Activated effector memory CD4-positive, alpha-beta T cell treated with anti-CD3 and anti-CD28 coated beads, Interleukin-2, amount 50 U/mL, for 16 hours (primary cell): ENCODE measurements at regions not wholly inside any gene's neighbourhood (a gene's known extent, or its start where the extent isn't known, plus 50 kb on each side); places are given as distances from the start of the nearest gene placed in this dataset.

Experiments used
- DNase-seq: peaks from one replicate; pipeline ENCODE4 v3.0.0-alpha.2; 2020

DNA sequence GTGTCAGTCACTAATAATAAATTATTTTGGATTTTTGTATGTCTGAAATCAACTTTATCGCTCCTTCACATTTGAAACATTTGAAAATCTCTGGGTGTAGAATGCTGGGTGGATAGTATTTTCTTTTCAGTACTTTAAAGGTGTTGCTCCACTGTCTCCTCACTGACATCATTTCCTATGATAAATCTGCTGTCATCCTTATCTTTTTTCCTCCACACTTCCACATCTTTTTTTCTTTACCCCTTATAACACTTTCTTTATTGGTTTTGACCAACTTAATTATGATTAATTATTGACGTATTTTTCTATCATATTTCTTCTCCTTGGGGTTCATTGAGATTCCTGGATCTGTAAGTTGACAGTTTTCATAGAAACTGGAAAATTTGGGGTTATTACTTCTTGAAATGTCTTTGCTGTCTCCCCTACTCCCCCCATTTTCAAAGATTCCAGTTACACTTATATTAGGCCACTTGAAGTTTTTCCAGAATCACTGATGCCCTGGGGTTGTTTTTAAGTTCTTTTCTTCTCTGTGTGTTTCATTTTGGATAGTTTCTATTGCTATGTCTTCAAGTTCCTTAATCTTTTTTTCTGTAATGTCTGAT, 177.5 kb upstream of the DIO3 start:
- DNase-seq: no peak

DNA sequence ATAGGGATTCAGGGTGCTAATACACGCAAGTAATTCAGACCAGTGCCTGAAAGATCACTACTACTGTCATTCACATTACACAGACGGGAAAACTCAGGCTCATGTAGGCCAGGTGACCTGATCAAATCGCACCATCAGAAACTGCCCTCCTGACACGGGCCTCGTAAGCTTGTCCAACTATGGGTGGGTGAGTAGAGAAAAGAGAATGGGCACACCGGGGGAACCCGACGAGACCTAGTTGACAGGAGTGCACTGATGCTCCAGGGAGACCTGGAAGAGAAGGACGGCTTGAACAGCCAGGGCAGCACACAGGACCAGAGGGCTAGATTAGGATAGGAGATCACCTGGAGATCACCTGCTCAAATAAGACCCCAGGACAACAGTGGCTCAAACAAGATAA, 166.9 kb upstream of the DIO3 start:
- DNase-seq: no peak

DNA sequence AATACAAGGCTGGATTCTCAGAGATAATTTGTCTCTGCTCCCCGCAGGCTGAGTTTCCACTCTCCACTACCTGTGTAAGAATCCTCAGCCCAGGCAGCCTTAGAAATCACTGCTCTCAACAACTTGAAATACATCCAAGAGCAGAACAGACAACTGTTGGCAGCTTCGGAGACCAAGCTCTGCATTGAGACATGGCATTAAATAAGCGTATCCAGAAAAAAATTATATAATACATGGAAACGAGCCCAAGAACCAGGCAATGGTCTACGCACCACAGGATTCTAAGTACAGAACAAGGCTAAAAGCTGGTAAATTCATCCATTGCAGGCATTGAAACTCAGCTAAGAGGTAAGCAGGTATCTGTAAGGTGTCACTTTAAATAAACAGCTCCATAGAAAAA, 165.5 kb upstream of the DIO3 start:
- DNase-seq: no peak

DNA sequence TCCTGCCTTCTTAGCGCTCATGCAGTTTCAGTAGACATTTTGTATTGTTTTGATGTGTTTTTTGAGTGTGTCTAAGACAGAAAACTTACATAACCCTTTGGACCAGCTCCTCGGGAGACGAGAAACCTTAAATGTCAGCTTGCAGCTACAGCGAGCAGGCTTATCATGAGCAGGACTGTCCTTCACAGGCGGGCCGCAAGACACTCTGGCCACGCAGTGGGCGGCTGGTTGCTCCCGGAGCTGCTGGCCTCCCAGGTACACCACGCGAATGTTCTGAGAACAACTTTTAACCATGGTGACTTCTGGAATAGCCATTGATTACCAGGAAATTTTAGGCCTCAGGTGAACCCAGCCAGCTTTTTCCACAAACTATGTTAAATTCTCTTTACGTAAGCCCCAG, 164.1 kb upstream of the DIO3 start:
- no peak for DNase-seq

DNA sequence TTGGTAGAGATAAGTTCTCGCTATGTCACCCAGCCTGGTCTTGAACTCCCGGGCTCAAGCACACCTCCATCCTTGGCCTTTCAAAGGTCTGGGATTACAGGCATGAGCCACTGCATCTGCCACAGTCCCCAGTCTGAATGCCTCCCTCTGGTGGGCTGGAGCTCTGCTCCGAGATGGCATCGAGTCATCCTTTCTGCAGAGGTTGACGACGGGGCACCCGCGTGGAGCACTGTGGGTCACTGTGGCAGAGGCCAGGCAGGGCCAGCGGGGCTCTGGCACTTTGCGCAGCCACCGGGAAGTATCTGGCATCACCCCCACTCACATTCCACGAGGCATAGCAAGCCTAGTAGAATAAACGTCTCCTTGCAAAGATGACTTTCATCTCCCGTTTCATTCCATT, 163.3 kb upstream of the DIO3 start:
- no peak for DNase-seq

DNA sequence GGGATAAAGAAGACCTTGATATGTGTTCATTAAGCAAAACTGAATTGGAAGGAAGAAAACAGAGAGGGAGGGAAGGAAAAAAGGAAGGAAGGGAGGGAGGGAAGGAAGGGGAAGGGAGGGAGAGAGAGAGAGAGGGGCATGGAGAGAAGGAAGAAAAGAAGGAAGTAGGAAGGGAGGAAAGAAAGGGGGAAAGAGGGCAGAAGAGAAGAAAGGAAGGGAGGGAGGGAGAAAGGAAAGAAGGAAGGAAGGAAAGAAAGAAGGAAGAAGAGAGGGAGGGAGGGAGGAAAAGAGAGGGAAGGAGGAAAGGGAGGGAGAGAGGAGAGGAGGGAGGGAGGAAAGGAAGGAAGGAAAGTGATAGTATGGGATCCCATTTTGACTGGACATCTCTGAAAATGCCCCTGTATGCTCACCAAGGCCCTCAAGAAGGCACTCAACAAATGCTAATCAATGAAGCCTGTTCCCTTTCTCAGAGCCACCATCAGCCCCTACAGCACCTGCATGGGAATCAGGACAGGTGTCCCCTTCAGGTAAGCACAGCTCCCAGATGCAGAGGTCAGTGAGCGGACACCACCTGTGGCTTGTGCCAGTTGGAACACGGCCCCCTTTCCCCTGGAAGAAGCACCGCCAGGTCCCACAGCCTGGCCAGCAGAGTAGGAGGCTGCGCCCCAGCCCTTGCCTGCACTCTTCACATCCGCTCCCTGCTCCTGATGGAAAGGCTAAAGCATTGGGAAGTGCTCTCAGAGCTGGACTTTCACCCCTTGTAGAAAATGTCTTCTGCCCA, 161.4 kb upstream of the DIO3 start:
- DNase-seq: no peak

DNA sequence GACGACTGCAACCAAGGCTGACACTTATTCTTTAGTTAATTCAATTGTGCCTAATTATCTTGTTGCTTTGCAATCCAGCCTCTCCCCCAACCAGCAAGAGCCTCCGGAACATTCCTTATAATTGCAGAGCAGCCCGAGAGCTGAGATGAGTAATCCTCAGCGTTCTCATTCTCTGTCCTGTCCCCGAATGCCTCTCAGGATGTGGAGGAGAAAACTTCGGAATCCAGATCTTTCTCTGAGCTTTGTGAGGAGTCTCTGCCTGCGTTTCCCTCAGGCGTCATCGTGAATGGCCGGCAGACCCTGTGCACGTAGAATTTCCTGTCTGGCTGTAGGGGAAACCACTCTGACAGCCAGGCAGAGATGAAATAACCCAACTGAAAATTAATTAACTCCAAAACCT, 160.5 kb upstream of the DIO3 start:
- no peak for DNase-seq

DNA sequence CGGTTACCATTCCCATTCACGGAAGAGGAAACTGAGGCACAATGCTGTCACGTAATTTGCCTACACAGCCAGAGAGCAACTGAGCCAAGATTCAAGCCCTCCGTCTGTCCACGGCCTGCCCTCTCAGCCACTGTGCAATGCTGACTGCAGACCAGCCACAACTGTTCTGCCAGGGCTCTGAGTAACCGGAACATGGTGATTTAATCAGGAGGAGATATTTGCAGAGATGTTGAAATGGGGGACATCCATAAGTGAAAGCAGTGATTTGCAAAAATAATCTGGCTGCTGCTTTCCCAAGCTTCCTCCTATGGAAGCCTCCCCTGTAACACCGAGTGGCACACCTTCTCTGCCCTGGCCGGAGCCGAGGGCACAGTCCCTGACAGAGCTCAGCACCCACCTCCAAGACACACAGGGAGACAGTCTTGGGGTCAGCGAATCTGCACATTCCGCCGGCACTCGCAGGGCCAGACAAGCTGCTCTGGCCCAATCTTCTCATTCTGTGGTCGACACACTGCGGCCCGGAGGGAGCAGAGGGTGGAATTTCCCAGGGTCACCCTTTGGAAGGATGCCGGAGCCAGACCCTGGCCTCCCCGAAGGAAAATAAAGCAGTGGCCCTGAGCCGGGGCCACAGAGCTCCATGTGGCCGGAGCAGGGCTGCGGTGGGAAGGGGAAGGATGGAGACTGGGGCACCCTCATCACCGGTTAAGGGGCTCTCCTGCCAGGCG, 158.2 kb upstream of the DIO3 start:
- no peak for DNase-seq

DNA sequence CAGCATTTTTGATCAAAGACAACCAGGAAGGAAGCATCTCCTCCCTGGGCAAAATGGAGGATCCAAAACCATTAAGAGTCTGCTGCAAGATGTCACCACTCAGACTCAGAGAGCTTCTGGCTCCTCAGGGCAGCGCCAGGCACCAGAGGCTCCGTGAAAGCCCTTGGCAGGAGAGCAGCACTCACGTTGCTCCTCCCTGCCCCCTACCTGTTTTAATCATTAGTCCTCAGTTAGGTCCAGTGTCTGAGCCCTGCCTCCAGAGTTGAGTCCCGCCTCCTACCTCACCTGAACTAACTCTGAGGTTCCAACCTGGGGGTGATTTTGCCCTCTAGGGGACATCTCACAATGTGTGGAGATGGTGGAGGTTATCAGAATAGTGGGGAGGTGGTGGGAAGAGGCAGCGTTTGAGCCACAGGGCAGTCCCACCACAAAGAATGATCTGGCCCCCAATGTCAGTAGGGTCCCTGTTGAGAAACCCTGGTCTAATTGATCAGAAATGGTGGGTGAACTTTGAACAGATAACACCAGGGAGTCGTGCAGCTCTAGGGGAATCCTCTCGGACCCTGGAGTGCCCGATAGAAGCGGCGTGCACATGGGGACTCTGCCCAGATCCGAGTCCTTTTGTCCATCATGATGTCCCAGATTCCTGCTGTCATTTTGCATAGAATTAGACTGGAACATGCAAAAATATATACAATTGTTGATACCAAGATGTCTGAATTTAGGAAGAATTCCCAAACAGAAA, 156.7 kb upstream of the DIO3 start:
- no peak for DNase-seq

DNA sequence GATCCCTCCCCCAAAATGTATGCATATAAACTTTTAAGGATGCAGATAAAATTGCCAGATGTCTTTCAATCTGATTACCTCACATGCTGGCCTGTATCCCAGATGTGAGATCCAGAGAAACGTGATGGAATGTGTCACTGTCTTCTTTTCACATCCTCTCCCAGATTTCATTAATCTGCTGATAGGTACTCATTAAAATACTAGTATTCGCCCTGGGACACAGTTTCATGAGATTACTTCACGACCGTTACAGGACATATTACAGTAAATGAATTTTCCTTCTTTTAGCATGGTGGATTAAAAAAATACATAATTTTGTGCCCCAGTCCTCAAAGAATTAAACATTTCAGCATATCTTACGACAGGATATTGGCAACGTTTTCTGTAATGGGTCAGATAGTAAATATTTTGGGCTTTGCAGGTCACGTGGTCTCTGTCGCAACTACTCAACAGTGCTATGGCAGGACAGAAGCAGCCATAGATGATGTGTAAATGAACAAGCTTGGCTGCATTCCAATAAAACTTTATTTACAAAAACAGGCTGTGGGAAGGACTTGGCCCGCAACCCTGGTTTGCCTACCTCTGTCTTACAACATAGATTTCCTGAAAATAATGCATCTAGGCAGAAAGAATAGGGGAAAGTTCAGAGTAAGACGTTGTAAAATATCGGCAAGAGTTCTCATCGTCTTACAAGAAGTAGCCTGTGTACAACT, 156.0 kb upstream of the DIO3 start:
- DNase-seq: no peak

DNA sequence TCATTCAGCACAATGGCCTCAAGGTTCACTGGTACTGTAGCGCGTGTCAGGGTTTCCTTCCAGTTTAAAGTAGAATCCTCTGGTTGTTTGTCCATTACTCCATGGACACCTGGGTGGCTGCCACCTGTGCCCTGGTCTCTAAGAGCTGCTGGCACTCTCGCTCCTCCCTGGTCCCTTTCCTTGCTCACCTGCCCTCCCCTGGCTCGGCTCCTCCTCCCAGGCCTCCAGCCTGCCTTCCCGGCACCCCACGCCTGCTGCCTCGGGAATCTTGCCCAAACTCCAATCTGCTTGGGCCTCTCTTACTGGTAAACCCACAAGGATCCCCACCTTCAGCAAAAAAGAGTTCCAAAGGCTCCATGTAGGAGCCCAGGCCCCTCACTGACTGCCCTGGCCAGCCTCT, 154.4 kb upstream of the DIO3 start:
- no peak for DNase-seq

DNA sequence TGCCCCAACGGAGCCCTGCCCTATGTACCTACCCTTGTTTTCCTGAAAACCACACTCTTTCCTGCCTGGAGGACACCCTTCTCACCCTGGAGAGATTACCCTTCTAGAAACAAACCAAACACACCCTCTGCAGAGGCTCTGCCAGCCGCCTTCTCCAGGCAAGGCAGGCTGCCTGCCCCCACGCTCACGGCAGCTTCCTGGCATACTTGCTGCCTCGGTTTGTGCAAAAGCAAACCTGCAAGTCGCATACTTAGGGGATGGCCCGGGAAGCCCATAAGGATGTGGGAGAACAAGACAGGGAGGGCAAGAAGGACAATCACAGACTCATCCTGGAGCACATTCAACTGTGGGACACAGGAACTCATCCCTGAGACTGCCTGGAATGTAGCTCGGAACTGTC, 154.0 kb upstream of the DIO3 start:
- DNase-seq: no peak

DNA sequence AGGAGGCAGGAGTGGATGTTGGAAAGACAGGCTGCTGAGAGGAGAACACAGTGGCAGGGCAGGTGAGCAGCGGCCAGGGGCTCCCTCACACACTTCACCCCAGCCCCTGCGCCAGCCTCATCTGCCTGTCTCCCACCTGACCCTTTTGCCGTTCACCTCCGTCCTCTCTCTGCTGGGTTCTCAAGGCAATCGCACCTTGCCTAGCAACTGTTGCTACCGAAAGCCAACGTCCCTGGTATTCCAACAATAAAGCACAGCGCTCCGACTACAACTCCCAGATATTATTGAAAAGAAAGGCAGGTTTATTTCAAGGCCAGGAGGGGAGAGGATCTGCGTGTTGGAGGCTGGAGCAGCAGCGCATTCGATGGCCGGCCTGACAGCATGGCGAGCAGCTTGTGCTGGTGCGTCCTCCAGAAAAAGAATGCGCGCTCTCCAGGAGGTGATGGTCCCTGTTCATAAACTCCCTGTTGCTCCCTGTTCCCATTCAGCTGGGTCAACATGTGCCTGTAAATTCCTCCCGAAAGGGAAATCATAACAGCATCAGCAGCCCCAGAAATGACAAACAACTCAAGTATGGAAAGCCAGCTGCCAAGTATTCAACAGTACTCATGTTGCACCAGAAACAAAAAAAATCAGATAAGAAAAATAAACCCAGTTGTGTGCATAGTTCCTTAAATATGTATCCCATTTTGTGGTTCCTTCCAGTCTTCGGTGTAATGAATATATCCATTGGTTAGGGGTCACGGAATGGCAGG, 153.0 kb upstream of the DIO3 start:
- DNase-seq: no peak

DNA sequence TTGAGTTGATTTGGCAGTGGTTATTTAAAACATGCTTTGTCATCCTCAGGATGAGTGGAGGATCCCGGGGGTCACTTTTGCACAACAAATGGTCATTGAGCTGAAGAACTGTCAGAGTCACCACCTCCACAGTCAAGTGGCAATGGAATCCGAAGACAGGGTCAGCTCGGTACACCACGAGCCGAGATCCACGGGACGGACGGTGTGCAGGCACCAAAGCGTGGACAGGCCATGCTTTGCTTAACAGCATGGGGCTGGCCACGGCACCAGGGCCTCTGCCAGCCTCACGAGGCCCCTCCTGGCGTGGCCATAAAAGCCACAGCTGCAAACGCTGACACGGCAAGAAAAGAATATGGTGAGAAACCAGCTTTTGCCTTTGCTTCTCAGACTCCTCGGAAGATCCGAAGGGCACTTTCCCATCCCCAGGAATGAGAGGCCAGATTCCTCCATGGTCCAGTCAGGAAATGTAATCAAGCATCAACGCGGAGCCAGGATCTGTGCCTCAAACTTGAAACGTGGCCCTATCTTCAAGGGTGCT, 152.2 kb upstream of the DIO3 start:
- DNase-seq: no peak

DNA sequence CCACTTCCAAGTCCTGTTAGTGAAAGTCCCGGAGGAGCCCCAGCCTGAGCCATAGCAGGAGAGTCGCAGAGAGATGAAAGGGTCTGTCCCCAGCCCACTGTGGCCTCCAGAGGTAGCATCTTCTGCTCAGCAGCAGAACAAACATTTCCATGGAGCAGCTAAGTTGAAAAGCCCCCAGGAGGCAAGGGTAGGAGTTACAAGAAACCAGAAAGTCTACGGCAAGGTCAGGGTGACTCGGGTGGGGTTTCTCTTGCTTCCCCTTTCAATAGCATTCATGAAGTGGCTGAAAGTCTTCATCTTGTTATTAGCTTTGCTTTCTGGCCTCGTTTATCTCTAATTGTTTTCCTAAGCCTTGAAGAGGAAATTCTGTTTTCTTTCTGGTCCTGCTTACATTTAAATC, 151.2 kb upstream of the DIO3 start:
- no peak for DNase-seq

DNA sequence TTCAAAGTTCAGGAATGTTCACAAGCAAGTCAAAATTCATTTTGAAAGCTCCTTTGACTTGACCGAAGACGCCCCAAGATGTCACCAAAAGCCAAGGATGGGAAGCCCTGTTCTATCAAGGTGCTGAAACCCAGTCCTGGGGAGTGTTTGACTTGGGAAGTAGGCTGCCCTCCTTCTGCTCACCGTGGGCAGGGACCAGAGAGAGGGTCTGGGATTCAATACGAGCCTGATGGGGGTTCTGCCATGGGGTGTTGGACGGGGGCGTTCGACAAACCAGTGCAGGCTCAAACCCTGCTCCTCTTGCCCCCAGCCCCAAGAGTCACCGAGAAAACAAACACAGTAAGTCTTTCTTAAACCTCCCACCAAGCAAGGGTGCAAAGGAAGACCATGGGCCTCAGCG, 150.1 kb upstream of the DIO3 start:
- no peak for DNase-seq

DNA sequence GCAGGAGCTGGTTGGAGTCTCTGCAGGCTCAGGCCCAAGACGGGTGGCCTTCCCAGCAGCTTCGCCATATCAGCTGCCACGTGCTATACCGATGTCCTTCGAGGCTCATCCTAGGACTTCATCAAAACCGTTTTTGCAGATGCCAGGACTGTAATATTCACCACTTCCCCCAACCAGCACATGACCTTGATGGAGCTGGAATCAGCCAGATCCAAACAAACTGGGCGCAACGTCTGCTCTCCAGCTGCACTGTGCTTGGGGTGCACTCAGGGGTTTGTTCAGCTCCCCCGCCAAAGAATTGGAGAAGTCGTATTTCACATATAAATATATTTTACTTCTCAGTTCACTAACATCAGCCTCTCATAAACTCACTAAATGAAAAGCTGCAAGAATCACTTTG, 149.5 kb upstream of the DIO3 start:
- DNase-seq: no peak

DNA sequence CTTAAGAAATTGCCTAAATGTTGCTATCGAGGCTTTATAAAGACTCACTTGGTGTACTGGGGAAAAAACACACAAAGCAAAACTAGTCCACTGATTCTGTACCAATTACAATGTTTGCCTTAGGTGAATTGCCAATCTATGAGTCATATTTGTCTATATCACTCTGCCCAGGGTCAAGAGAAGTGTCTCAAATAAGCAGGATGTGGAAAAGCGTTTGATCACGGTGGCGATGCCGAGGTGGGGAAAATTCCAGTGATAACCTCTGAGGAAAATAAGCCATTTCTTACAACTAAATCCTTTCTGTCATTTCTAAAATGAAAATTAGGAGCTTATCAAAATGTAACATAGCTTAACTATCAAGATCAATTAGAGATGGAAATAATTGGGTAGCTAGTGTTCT, 148.6 kb upstream of the DIO3 start:
- DNase-seq: no peak

DNA sequence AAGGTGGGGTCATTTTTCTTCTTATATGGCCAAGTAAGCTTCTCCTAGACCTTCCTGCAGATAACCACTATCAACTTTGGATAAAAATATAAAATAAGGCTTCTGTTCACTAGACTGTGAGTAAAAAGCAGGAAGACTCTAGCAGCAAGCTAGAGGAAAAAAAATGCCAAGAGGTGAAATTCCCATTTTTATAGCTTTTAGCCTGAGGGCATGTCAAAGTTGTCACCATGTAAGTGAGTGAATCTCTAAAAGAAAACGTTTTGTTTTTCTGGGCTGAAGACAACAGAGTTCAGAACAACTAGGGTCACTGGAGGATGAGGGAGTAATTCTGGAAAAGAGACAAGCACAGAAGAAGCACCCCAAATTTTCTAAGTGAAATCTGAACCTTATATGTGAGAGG, 143.9 kb upstream of the DIO3 start:
- DNase-seq: no peak

DNA sequence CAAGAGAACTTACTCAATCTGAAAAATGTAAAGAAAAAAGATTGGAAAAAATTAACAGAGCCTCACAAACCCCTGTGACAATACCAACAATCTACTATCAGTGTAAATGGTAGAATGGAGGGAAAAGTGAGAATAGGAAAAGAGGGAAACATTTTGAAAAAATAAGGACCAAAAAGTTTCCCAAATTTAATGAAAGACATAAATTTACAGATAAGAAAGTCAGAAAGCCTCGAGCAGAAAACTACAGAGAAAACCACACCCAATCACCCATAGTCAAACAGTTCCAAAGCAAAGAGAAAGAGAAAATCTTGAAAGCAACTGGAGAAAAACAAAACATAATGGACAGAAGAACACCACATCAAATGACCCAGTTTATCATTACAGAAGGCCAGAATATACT, 142.7 kb upstream of the DIO3 start:
- no peak for DNase-seq

DNA sequence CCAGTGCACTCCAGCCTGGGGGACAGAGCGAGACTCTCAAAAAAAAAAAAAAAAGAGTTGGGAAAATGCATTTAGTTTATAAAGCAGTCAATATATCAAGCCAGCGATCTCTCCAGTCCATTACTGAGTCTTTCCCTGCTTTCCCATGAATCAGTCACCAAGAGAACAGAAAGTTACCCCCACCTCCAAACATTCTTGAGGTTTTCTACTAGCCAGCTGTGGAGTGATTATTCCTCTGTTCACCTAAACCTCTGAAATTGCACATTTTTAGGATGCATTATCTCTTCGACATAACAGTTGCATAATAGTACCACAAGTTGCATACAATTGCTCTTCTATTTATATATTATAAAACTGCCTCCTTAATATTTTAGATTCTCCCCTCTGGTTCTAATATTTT, 134.8 kb upstream of the DIO3 start:
- no peak for DNase-seq

DNA sequence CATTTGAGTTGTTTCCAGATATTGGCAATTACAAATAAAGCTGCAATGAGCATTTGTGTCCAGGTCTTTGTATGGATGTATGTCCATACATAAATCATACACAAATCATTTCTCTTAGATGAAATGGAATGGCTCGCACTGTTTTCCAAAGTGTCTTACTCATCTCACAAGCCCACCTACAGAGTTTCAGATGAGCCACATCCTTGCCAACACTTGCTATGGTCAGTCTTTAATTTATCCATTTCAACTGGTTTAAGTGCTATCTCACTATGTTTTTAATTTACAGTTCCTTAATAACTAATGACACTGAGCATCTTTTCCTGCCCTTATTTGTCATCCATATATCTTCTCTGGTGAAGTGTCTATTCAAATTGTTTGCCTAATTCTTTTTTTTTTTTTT, 132.9 kb upstream of the DIO3 start:
- DNase-seq: no peak
